SH-SY5Y (cell line): ENCODE measurements at regions not wholly inside any gene's neighbourhood (a gene's known extent, or its start where the extent isn't known, plus 50 kb on each side); places are given as distances from the start of the nearest gene placed in this dataset.

Experiments
- GATA2 ChIP-seq: IDR thresholded peaks from 2 replicates; pipeline ENCODE4 v1.6.1; 2011; ENCODE audit warnings: mild to moderate bottlenecking, low read depth, low read length
- GATA3 ChIP-seq: IDR thresholded peaks from 2 replicates; pipeline ENCODE4 v1.6.1; 2011; ENCODE audit warnings: low read depth, mild to moderate bottlenecking, low read length, moderate library complexity

DNA sequence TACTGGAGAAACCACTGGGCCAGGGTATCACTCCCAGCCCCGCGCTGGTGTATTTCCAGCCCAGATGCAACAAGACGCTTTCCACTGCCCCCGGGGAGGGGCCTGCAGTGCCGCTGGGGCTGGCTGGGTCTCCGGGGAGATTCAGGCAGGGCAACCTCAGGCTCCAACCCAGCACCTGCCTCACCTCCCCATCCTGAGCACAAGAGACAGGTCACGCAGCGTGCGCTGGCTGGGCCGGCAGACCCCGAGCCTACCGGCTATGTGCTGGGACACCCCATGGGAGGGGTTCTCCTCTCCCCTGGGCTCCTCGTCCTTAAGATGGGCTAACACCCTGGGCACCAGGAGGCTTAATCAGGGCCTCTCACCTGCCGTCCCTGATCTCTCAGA, 80.9 kb downstream of the RFLNA start:
- no peak for TF ChIP-seq GATA2
- no peak for TF ChIP-seq GATA3
